Ishikawa (cell line): ENCODE measurements at regions not wholly inside any gene's neighbourhood (a gene's known extent, or its start where the extent isn't known, plus 50 kb on each side); places are given as distances from the start of the nearest gene placed in this dataset.

ENCODE experiments used
- CEBPB ChIP-seq: IDR thresholded peaks from 2 replicates; pipeline ENCODE4 v1.6.1; 2012
- CREB1 ChIP-seq: IDR thresholded peaks from 2 replicates; pipeline ENCODE4 v1.6.1; 2012; ENCODE audit warnings: low read depth
- EGR1 ChIP-seq: IDR thresholded peaks from 2 replicates; pipeline ENCODE4 v1.6.1; 2012
- EP300 ChIP-seq: IDR thresholded peaks from 2 replicates; pipeline ENCODE4 v1.6.1; 2012; ENCODE audit warnings: borderline replicate concordance
- FOXM1 ChIP-seq: IDR thresholded peaks from 2 replicates; pipeline ENCODE4 v1.6.1; 2012; ENCODE audit warnings: low read depth, borderline replicate concordance
- NFIC ChIP-seq: IDR thresholded peaks from 2 replicates; pipeline ENCODE4 v1.6.1; 2012
- RAD21 ChIP-seq: IDR thresholded peaks from 2 replicates; pipeline ENCODE4 v1.6.1; 2012; ENCODE audit warnings: low read depth
- TAF1 ChIP-seq: IDR thresholded peaks from 2 replicates; pipeline ENCODE4 v1.6.1; 2012; ENCODE audit warnings: low read depth, mild to moderate bottlenecking
- TCF12 ChIP-seq: IDR thresholded peaks from 2 replicates; pipeline ENCODE4 v1.6.1; 2012; ENCODE audit warnings: low read depth
- TEAD4 ChIP-seq: IDR thresholded peaks from 2 replicates; pipeline ENCODE4 v1.6.1; 2012
- YY1 ChIP-seq: IDR thresholded peaks from 2 replicates; pipeline ENCODE4 v1.6.1; 2012; ENCODE audit warnings: low read depth
- ZBTB7A ChIP-seq: IDR thresholded peaks from 2 replicates; pipeline ENCODE4 v1.6.1; 2012; ENCODE audit warnings: low read depth
- TF ChIP-seq, protein P1 (sequence below): IDR thresholded peaks from 2 replicates; pipeline ENCODE4 v1.6.1; 2012
- TF ChIP-seq, protein P2 (sequence below): IDR thresholded peaks from 2 replicates; pipeline ENCODE4 v1.6.1; 2012
- TF ChIP-seq, protein P3 (sequence below): IDR thresholded peaks from 2 replicates; pipeline ENCODE4 v1.6.1; 2012; ENCODE audit warnings: low read depth, mild to moderate bottlenecking

DNA sequence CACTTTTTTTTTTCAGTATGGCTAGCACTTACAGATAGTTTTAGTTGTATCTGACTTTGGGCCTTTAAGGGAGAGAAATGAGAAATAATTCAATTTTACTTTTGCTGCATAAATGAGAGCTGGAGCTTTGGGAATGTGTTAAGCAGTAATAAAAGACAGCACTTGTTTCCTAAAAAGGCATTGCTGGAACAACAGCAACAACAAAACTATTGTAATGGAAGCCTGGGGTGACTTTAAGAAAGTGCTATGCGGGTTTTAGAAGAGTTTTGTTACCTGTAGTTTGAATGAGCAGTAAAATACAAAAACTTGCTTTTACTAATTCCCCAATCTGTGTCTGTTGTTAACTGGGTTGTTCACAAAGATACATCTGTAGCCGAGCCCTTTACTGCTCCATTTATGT lies 774.0 kb upstream of the ARPP21 start:
- no peak for TF ChIP-seq RAD21
- no peak for TF ChIP-seq TCF12
- no peak for TF ChIP-seq YY1
- TF ChIP-seq, protein P1, sequence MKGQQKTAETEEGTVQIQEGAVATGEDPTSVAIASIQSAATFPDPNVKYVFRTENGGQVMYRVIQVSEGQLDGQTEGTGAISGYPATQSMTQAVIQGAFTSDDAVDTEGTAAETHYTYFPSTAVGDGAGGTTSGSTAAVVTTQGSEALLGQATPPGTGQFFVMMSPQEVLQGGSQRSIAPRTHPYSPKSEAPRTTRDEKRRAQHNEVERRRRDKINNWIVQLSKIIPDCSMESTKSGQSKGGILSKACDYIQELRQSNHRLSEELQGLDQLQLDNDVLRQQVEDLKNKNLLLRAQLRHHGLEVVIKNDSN, result no peak
- no peak for TF ChIP-seq FOXM1
- no peak for TF ChIP-seq NFIC
- TF ChIP-seq ZBTB7A, result no peak

DNA sequence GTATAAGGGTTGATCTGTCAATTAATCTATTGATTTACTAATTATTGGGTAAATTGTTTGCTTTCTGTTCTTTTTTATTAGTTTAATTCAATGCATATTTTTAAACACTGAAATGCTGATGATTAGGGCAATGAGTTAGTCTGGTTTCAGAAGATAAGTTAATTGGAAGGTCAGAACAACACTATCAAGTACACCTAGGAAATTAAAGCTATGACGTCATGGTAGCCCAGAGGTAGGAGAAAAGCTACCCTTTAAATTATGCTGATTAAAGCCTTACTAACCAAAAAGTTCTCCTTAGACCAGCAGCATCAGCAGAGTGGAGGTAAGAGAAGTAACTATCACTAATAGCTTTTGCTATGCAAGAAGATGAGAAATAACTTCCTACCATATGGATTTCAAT lies 770.4 kb upstream of the ARPP21 start:
- TF ChIP-seq TEAD4, result no peak
- TF ChIP-seq CREB1, result no peak
- no peak for TF ChIP-seq NFIC
- TF ChIP-seq, protein P2, sequence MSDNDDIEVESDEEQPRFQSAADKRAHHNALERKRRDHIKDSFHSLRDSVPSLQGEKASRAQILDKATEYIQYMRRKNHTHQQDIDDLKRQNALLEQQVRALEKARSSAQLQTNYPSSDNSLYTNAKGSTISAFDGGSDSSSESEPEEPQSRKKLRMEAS, result no peak
- TF ChIP-seq EGR1, result no peak
- TF ChIP-seq, protein P3, sequence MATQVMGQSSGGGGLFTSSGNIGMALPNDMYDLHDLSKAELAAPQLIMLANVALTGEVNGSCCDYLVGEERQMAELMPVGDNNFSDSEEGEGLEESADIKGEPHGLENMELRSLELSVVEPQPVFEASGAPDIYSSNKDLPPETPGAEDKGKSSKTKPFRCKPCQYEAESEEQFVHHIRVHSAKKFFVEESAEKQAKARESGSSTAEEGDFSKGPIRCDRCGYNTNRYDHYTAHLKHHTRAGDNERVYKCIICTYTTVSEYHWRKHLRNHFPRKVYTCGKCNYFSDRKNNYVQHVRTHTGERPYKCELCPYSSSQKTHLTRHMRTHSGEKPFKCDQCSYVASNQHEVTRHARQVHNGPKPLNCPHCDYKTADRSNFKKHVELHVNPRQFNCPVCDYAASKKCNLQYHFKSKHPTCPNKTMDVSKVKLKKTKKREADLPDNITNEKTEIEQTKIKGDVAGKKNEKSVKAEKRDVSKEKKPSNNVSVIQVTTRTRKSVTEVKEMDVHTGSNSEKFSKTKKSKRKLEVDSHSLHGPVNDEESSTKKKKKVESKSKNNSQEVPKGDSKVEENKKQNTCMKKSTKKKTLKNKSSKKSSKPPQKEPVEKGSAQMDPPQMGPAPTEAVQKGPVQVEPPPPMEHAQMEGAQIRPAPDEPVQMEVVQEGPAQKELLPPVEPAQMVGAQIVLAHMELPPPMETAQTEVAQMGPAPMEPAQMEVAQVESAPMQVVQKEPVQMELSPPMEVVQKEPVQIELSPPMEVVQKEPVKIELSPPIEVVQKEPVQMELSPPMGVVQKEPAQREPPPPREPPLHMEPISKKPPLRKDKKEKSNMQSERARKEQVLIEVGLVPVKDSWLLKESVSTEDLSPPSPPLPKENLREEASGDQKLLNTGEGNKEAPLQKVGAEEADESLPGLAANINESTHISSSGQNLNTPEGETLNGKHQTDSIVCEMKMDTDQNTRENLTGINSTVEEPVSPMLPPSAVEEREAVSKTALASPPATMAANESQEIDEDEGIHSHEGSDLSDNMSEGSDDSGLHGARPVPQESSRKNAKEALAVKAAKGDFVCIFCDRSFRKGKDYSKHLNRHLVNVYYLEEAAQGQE, result no peak
- no peak for TF ChIP-seq TCF12
- TF ChIP-seq TAF1, result no peak
- no peak for TF ChIP-seq EP300
- no peak for TF ChIP-seq CEBPB
- TF ChIP-seq FOXM1, result no peak
- no peak for TF ChIP-seq RAD21
- TF ChIP-seq, protein P1, result no peak
- TF ChIP-seq ZBTB7A, result no peak
- TF ChIP-seq YY1, result no peak

DNA sequence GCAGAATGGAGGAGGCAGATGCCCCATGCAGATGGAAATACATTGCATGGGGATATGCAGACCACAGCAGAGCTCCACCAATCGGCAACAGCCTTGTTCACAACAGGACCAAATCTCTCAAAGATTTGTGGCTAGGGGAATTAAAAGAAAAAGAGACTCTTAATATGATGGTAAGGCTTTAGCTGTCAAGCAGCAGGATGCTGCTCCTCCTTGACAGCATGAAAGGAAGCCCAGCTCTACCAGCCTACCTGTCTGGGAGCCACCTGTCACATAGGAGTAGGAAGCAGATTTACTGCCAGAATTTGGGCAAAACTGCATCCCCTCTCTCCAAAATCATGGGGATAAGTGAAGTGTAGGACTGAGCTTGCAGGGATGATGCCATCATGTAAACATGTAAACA lies 769.6 kb upstream of the ARPP21 start:
- TF ChIP-seq YY1, result no peak
- TF ChIP-seq NFIC, result no peak
- TF ChIP-seq, protein P2, result no peak
- TF ChIP-seq, protein P1, result no peak
- no peak for TF ChIP-seq TAF1
- no peak for TF ChIP-seq EP300
- TF ChIP-seq RAD21, result no peak
- TF ChIP-seq EGR1, result no peak
- no peak for TF ChIP-seq ZBTB7A
- TF ChIP-seq FOXM1, result no peak
- no peak for TF ChIP-seq TEAD4
- TF ChIP-seq CREB1, result no peak

DNA sequence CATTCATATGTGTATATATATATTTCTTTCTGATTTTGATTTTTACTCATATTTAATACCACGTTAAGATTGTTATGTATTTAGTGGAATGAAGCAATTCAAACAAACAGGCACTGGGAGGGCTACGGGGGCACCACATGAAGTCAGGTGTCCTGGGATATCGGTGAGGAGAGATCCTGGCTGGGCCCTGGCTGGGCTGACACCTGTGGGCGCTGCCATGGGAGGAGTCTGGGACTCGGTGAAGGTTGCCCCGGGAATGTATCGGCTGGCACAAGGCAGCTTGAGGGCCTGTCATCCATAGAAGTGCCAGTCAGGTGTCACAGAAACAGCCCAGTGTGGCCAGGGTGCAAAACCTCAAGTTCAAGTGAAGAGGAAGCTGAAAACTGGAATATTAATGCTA lies 766.9 kb upstream of the ARPP21 start:
- TF ChIP-seq YY1 (no peak), TAF1 (no peak), ZBTB7A (no peak), FOXM1 (no peak), RAD21 (no peak), NFIC (no peak), EGR1 (no peak), EP300 (no peak), CREB1 (no peak), TEAD4 (no peak), TCF12 (no peak), CEBPB (no peak)
- TF ChIP-seq, protein P1, result no peak
- TF ChIP-seq, protein P2, result no peak
- TF ChIP-seq, protein P3, result no peak

DNA sequence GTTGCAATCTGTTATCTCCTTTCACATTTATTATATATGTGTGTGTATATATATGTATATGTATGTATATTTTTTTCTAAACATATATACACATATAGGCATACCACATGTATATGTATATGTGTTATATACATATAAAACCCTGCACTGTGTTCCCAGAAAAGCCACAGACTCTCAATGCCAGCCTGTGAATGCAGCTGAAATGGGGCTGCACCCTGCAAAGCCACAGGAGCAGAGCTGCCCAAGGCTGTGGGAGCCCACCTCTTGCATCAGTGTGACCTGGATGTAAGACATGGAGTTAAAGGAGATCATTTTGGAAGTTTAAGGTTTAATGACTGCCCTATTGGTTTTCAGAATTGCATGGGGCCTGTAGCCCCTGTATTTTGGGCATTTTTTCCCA lies 762.3 kb upstream of the ARPP21 start:
- no peak for TF ChIP-seq EGR1
- no peak for TF ChIP-seq CEBPB
- TF ChIP-seq YY1, result no peak
- TF ChIP-seq FOXM1, result no peak
- TF ChIP-seq RAD21, result no peak
- no peak for TF ChIP-seq EP300
- TF ChIP-seq TEAD4, result no peak
- TF ChIP-seq, protein P2, result no peak
- TF ChIP-seq, protein P3, result no peak
- TF ChIP-seq ZBTB7A, result no peak
- no peak for TF ChIP-seq TAF1
- TF ChIP-seq TCF12, result no peak
- no peak for TF ChIP-seq CREB1
